ENCODE measurements at regions not wholly inside any gene's neighbourhood (a gene's known extent, or its start where the extent isn't known, plus 50 kb on each side); places are given as distances from the start of the nearest gene placed in this dataset.

- no peak overlapping the region for H3K4me3 ChIP-seq
- no peak for DNase-seq (ENCODE audit: low spot score in 2 of 2)
- H3K36me3 ChIP-seq: no peaks in the 10 kb centered on the region
- no peaks in the 10 kb centered on the region for H3K27me3 ChIP-seq
- intact Hi-C loops (cut with DNase I): no loop called here
- TF ChIP-seq CTCF (IDR thresholded peaks at IDR 0.05): no peak
- no peaks in the 10 kb centered on the region for H3K9me3 ChIP-seq
- H3K27ac ChIP-seq: no peak overlapping the region
- H3K4me1 ChIP-seq: peaks cover 3 to 7% of the 10 kb centered on the region in 2 donors
Measured at GRCh38 chr2:107001062-107001461, 115.1 kb upstream of the ST6GAL2 start.

DNA sequence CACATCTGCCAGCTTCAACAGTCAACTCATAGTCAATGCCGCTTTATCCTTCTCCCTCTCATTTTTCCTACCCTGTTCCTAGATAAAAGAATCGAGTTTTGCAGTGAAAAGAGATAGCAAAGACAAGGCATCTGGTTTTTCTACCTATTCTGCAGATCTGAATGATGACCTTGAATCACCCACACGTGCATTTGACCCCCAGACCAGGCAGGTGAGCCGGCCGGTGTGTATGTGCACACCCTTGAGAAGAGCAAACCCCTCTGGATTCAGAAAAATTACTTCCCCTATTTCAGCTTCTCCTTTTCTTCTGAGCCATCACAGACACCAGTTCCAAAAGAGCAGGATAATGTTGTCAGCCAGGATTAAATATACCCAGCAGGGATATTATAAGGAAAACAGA lies 115.6 kb upstream of the ST6GAL2 start:
- H3K27ac ChIP-seq: no peak overlapping the region
- intact Hi-C loops (cut with DNase I): no loop called here
- no peak overlapping the region for H3K4me3 ChIP-seq

DNA sequence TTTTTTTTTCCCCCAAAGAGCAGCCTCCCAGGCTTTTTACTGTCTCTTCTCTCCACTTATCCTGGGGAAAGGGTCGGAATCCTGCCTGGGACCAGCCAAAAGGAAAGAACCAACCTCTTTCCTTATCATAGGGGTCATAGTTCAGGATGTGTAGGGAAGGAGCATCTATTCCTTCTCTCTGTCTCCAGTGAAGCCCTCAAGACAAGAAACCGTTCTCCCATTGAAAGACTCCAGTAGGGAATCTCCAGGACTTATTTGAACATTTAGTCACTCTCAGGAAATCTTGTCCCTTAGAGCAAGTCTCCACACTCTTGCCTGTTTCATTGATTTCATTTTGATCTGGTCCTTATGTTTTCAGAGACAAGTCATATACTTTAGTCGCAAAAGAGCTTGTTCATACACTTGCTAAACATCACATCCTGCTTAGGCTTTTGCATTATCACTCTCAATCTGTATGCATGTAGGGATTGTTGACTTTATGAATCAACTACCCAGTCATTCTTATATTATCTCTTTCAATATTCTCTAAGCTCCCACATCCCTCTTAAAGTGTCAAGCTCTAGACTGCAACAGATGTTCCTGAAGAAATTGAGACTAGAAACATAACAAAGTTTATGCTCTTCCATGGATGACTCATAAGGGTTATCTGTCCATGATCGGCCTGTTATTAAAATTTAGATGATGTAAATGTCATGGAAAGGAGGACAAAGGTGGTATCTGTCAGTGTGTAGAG lies 116.2 kb upstream of the ST6GAL2 start:
- intact Hi-C loops (cut with DNase I): no loop called here

More for the DNA sequence above, 115.6 kb upstream of the ST6GAL2 start:
- TF ChIP-seq CTCF (IDR thresholded peaks at IDR 0.05): no peak
- Histone ChIP-seq H3K27me3 (no peaks in the 10 kb centered on the region), H3K4me1 (peaks cover 0 to 3% of the 10 kb centered on the region in 2 donors), H3K36me3 (no peaks in the 10 kb centered on the region), H3K9me3 (no peaks in the 10 kb centered on the region)
- DNase-seq (ENCODE audit: low spot score in 2 of 2): no peak

DNA sequence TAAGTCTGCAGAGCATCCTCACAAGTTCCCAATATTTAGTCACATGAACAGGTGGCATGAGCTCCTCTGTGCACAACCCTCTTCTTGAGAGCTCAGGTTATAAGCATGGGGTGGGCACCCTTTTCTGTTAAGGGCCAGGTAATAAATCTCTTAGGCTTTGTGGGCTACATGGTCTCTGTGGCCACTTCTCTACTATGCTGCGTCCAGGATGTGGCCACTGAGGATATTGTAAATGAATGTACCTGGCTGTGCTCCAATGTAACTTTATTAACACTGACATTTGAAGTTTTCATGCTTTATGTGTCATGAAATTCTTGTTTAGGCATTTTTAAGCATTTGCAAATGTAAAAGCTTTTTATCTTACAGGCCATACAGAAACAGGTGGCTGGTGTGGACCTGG lies 116.8 kb upstream of the ST6GAL2 start:
- intact Hi-C loops (cut with DNase I): no loop called here
- Histone ChIP-seq H3K27me3 (no peaks in the 10 kb centered on the region), H3K36me3 (no peaks in the 10 kb centered on the region), H3K27ac (no peak overlapping the region), H3K9me3 (no peaks in the 10 kb centered on the region), H3K4me1 (no peaks in the 10 kb centered on the region), H3K4me3 (no peak overlapping the region)
- no peak for DNase-seq (ENCODE audit: low spot score in 2 of 2)
- no peak for TF ChIP-seq CTCF (IDR thresholded peaks at IDR 0.05)

More for the DNA sequence above, 116.2 kb upstream of the ST6GAL2 start:
- no peaks in the 10 kb centered on the region for H3K27me3 ChIP-seq
- DNase-seq (ENCODE audit: low spot score in 2 of 2): no peak
- H3K27ac ChIP-seq: no peak overlapping the region
- no peaks in the 10 kb centered on the region for H3K36me3 ChIP-seq
- no peak overlapping the region for H3K4me3 ChIP-seq
- no peak for TF ChIP-seq CTCF (IDR thresholded peaks at IDR 0.05)
- no peaks in the 10 kb centered on the region for H3K4me1 ChIP-seq
- no peaks in the 10 kb centered on the region for H3K9me3 ChIP-seq

GRCh38 chr2:107005853-107006252 lies 119.9 kb upstream of the ST6GAL2 start:
- intact Hi-C loops (cut with DNase I): no loop called here
- Histone ChIP-seq H3K27me3 (no peaks in the 10 kb centered on the region), H3K9me3 (no peaks in the 10 kb centered on the region), H3K27ac (no peak overlapping the region), H3K36me3 (no peaks in the 10 kb centered on the region), H3K4me1 (no peaks in the 10 kb centered on the region), H3K4me3 (no peak overlapping the region)
- DNase-seq (ENCODE audit: low spot score in 2 of 2): no peak
- no peak for TF ChIP-seq CTCF (IDR thresholded peaks at IDR 0.05)
